ENCODE measurements at regions not wholly inside any gene's neighbourhood (a gene's known extent, or its start where the extent isn't known, plus 50 kb on each side); places are given as distances from the start of the nearest gene placed in this dataset.

DNA sequence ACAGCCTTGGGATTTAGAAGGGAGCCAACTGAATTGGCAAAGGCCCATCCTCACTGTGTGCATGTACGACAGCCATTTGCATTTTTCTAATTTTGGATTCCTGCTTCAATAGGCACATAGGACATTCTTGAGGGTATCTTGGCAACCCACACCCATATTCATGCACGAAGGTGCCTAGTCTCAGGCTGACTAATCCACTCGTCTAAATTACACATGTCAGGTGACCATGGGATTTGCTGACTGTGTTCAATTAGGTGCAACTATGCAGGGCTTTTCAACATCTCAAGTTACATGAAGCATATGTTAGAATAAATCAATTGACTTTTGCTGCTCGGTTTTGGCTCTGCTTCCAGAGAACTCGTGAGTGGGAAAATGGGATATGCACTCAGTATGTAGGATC, 249.7 kb downstream of the SP3 start:
- no peak for TF ChIP-seq CTCF (IDR thresholded peaks at IDR 0.05)
- no peak for TF ChIP-seq EZH2phosphoT487 (IDR thresholded peaks at IDR 0.05)
- no peak for TF ChIP-seq EZH2 (IDR thresholded peaks at IDR 0.05)

Measured in neural progenitor cell (in vitro differentiated cells).